GM12878 (cell line): ENCODE measurements at regions not wholly inside any gene's neighbourhood (a gene's known extent, or its start where the extent isn't known, plus 50 kb on each side); places are given as distances from the start of the nearest gene placed in this dataset.

Experiments used
- ATAC-seq: fragments of 200-7000 bp; cut with Tn5 transposase; 3 replicates; pipeline ENCODE4 v1.9.1; 2020; ENCODE audit warnings: mild to moderate bottlenecking, moderate library complexity
- BruUV-seq: library from RNA; stranded (reverse); fragments of 400-500 nt; replicated peaks from 2 replicates; lab custom pipeline; 2021; lab: Mats Ljungman, UMichigan
- CTCF ChIA-PET: fragments of 300-600 bp; sonication (Branson Sonifier 250); formaldehyde crosslinking; extraction: SDS; loops from one replicate; lab custom pipeline; 2021; ENCODE audit warnings: inconsistent platforms; lab: Yijun Ruan, JAX
- POLR2A ChIA-PET: fragments of 350-600 bp; formaldehyde crosslinking; extraction: SDS; loops from one replicate; lab custom pipeline; 2021; ENCODE audit warnings: inconsistent platforms; lab: Charles Lee
- RAD21 ChIA-PET: fragments of 300-600 bp; sonication (Branson Sonifier 250); formaldehyde crosslinking; loops from one replicate; lab custom pipeline; 2023; ENCODE audit warnings: antibody characterized with exemption; ENCODE audit not compliant: unreplicated experiment; lab: Charles Lee
- SMC1A ChIA-PET: fragments of 300-600 bp; sonication (Branson Sonifier 250); formaldehyde crosslinking; loops from one replicate; lab custom pipeline; 2023; ENCODE audit not compliant: unreplicated experiment, uncharacterized antibody; lab: Charles Lee
- DNase-seq: peaks from one replicate; pipeline ENCODE4 v3.0.0-alpha.2; 2011; ENCODE audit warnings: low read depth, low spot score
- FAIRE-seq: peaks from 3 replicates; lab custom pipeline; 2011; peaks lifted over from hg19 to GRCh38; lab: Jason Lieb, UNC
- H2AFZ ChIP-seq: 2 replicates; pipeline ENCODE4 v1.6.0; 2011; ENCODE audit warnings: low read depth, low read length, control low read depth; ENCODE audit not compliant: control insufficient read depth
- H3K27ac ChIP-seq: 2 replicates; pipeline ENCODE4 v1.5.1; 2011; ENCODE audit warnings: control low read depth; ENCODE audit not compliant: control insufficient read depth, insufficient read depth
- H3K27me3 ChIP-seq, 2 experiments: replicated peaks in 1 of 2; 2 replicates each; pipeline versions ENCODE4 v1.6.0 to v1.6.1; 2011; ENCODE audit warnings: low read length in 1 of 2; ENCODE audit not compliant: control insufficient read depth in 2 of 2, insufficient read depth in 2 of 2
- H3K36me3 ChIP-seq, 2 experiments: 2 replicates each; pipeline ENCODE4 v1.5.1; 2011; ENCODE audit warnings: low read length in 1 of 2; ENCODE audit not compliant: control insufficient read depth in 2 of 2, insufficient read depth in 2 of 2
- H3K4me1 ChIP-seq: 2 replicates; pipeline ENCODE4 v1.6.1; 2011; ENCODE audit warnings: mild to moderate bottlenecking, low read length, moderate library complexity, mixed read lengths; ENCODE audit not compliant: control insufficient read depth, insufficient read depth
- H3K4me2 ChIP-seq: 2 replicates; pipeline ENCODE4 v1.6.0; 2011; ENCODE audit warnings: control low read depth; ENCODE audit not compliant: control insufficient read depth, insufficient read depth
- H3K4me3 ChIP-seq: fragments of 200-600 bp; sonication (generic); 2 replicates; pipeline ENCODE4 v1.5.1; 2016
- H3K79me2 ChIP-seq: 2 replicates; pipeline ENCODE4 v1.6.0; 2011; ENCODE audit warnings: low read length; ENCODE audit not compliant: control insufficient read depth, insufficient read depth
- H3K9ac ChIP-seq: 2 replicates; pipeline ENCODE4 v1.8.0; 2011; ENCODE audit warnings: low read length, control low read depth, mixed read lengths; ENCODE audit not compliant: control insufficient read depth, insufficient read depth
- H3K9me3 ChIP-seq: replicated peaks from 3 replicates; pipeline ENCODE4 v1.5.1; 2011; ENCODE audit warnings: mild to moderate bottlenecking, low read length; ENCODE audit not compliant: control insufficient read depth, insufficient read depth
- H4K20me1 ChIP-seq: 2 replicates; pipeline ENCODE4 v1.6.0; 2011; ENCODE audit not compliant: control insufficient read depth, insufficient read depth
- BHLHE40 ChIP-seq, 2 experiments: fragments of 450-650 bp in 1 of 2; IDR thresholded peaks; 2 replicates each; pipeline ENCODE4 v1.6.1; 2011 to 2017; ENCODE audit warnings: low read depth in 2 of 2, borderline replicate concordance in 1 of 2, improper control_type of control experiment in 1 of 2, low read length in 1 of 2, mild to moderate bottlenecking in 1 of 2
- CBX5 ChIP-seq: sonication (generic); IDR thresholded peaks from 2 replicates; pipeline ENCODE4 v1.6.1; 2016; ENCODE audit warnings: low read depth, moderate library complexity, mild to moderate bottlenecking, inconsistent platforms
- ETV6 ChIP-seq, 2 experiments: fragments of 450-650 bp in 1 of 2; IDR thresholded peaks in 1 of 2; conservative IDR thresholded peaks in 1 of 2; 2 replicates each; pipeline ENCODE4 v1.6.1; 2014; ENCODE audit warnings: antibody characterized with exemption in 1 of 2, borderline replicate concordance in 1 of 2, low read depth in 1 of 2, mild to moderate bottlenecking in 1 of 2, moderate library complexity in 1 of 2
- IKZF1 ChIP-seq: fragments of 450-650 bp; conservative IDR thresholded peaks from 2 replicates; pipeline ENCODE4 v1.6.1; 2017; ENCODE audit warnings: antibody characterized with exemption, mild to moderate bottlenecking
- KAT2A ChIP-seq: conservative IDR thresholded peaks from 2 replicates; pipeline ENCODE4 v1.6.1; 2011; ENCODE audit warnings: low read depth, low read length; ENCODE audit not compliant: control insufficient read depth
- MTA2 ChIP-seq: fragments of 450-650 bp; IDR thresholded peaks from 2 replicates; pipeline ENCODE4 v1.6.1; 2016; ENCODE audit warnings: low read depth, mild to moderate bottlenecking, moderate library complexity
- NFIC ChIP-seq: IDR thresholded peaks from 2 replicates; pipeline ENCODE4 v1.6.1; 2012; ENCODE audit warnings: low read depth, mild to moderate bottlenecking, inconsistent platforms, low read length, moderate library complexity
- PML ChIP-seq: IDR thresholded peaks from 2 replicates; pipeline ENCODE4 v1.6.1; 2012; ENCODE audit warnings: low read length, inconsistent platforms
- RBBP5 ChIP-seq: fragments of 200-600 bp; sonication (generic); conservative IDR thresholded peaks from 2 replicates; pipeline ENCODE4 v1.6.1; 2016
- RCOR1 ChIP-seq: conservative IDR thresholded peaks from 2 replicates; pipeline ENCODE4 v1.6.1; 2012; ENCODE audit warnings: low read depth, low read length, improper control_type of control experiment
- SIX5 ChIP-seq: IDR thresholded peaks from 2 replicates; pipeline ENCODE4 v1.6.1; 2011; ENCODE audit warnings: mild to moderate bottlenecking, low read depth, low read length, moderate library complexity; ENCODE audit not compliant: severe bottlenecking
- SPI1 ChIP-seq: IDR thresholded peaks from 2 replicates; pipeline ENCODE4 v1.6.1; 2011; ENCODE audit warnings: low read depth, mild to moderate bottlenecking, low read length, moderate library complexity, borderline replicate concordance; ENCODE audit not compliant: insufficient read depth
- SREBF2 ChIP-seq: IDR thresholded peaks from 2 replicates; pipeline ENCODE4 v1.6.1; 2012; ENCODE audit warnings: mild to moderate bottlenecking, low read length
- ZBTB33 ChIP-seq: fragments of 450-650 bp; IDR thresholded peaks from 2 replicates; pipeline ENCODE4 v1.6.1; 2017; ENCODE audit warnings: mild to moderate bottlenecking
- ZBTB4 ChIP-seq: fragments of 450-650 bp; formaldehyde crosslinking; IDR thresholded peaks from 2 replicates; pipeline ENCODE4 v1.4.0; 2022; ENCODE audit warnings: mild to moderate bottlenecking, moderate library complexity
- ZNF24 ChIP-seq: fragments of 450-650 bp; IDR thresholded peaks from 2 replicates; pipeline ENCODE4 v1.6.1; 2017; ENCODE audit warnings: antibody characterized with exemption, mild to moderate bottlenecking
- ZNF622 ChIP-seq: fragments of 450-650 bp; IDR thresholded peaks from 2 replicates; pipeline ENCODE4 v1.6.1; 2017; ENCODE audit warnings: mild to moderate bottlenecking, inconsistent platforms
- ZSCAN29 ChIP-seq: fragments of 450-650 bp; IDR thresholded peaks from 2 replicates; pipeline ENCODE4 v1.6.1; 2017; ENCODE audit warnings: mild to moderate bottlenecking, moderate library complexity
- WGBS: methylation state at CpG from one replicate; pipeline ENCODE4 v1.1.6; 2016; ENCODE audit warnings: low lambda C conversion rate; ENCODE audit not compliant: insufficient replicate concordance, insufficient coverage; ENCODE audit errors: missing lambda C conversion rate; 5-methylcytosine and 5-hydroxymethylcytosine counted together
- in situ Hi-C: fragments of 300-500 bp; cut with MboI; formaldehyde crosslinking; loops from 9 replicates; pipeline ENCODE4 v1.14.3; 2018; ENCODE audit warnings: mixed read lengths
- intact Hi-C: fragments of 100-400 bp; cut with micrococcal nuclease; formaldehyde crosslinking; loops from one replicate; pipeline ENCODE4 v1.14.2; 2022; ENCODE audit not compliant: unreplicated experiment

GRCh38 chr18:24702001-24702515, 241.6 kb downstream of the HRH4 start (continued):
- TF ChIP-seq ZSCAN29 (no peak), ETV6 (conservative IDR thresholded peaks at IDR 0.05 in 1 of 2, IDR thresholded peaks at IDR 0.05 in 1 of 2; ENCODE audit: borderline replicate concordance in 1 of 2, low read depth in 1 of 2) (no peak), SREBF2 (no peak), NFIC (no peak), ZNF622 (no peak), ZNF24 (no peak), ZBTB4 (CRISPR knock-in tag) (no peak), MTA2 (no peak), RCOR1 (no peak), PML (no peak)
- TF ChIP-seq, all 136 proteins: peak for 0

GRCh38 chr18:24703316-24703715, 242.9 kb downstream of the HRH4 start:
- in situ Hi-C loops (no loop called here), intact Hi-C loops (no loop called here)
- H3K4me2 ChIP-seq, result no peak overlapping the region
- H3K9ac ChIP-seq, result no peak overlapping the region
- no peaks in the 10 kb centered on the region for H3K79me2 ChIP-seq
- H3K9me3 ChIP-seq, result no peaks in the 10 kb centered on the region; the same call in 1 of the 3 replicates
- H3K36me3 ChIP-seq, result no peaks in the 10 kb centered on the region
- no peaks in the 10 kb centered on the region for H4K20me1 ChIP-seq
- H3K27ac ChIP-seq, result no peak overlapping the region
- RAD21 ChIA-PET, result no interaction called here
- H3K4me1 ChIP-seq, result no peaks in the 10 kb centered on the region
- TF ChIP-seq RBBP5, result no peak
- no peak for TF ChIP-seq RCOR1
- TF ChIP-seq SIX5, result no peak
- TF ChIP-seq SPI1, result no peak
- no peak for TF ChIP-seq KAT2A
- TF ChIP-seq IKZF1, result no peak
- TF ChIP-seq BHLHE40 (IDR thresholded peaks at IDR 0.05; ENCODE audit: borderline replicate concordance in 1 of 2, low read depth in 2 of 2, low read length in 1 of 2), result no peak
- TF ChIP-seq ZBTB33, result no peak
- no peak for TF ChIP-seq CBX5
- H3K27me3 ChIP-seq, result no peaks in the 10 kb centered on the region
- H2AFZ ChIP-seq, result no peak overlapping the region
- no peak for FAIRE-seq
- POLR2A ChIA-PET, result no interaction called here
- SMC1A ChIA-PET, result interaction anchor here (0.8 kb wide), 1 partner anchor 30 kb away, joined by 3 read pairs; no protein-coding TSS in a partner anchor
- no peak for ATAC-seq
- BruUV-seq, result no TSS peak
- CTCF ChIA-PET, result no interaction called here
- WGBS, result 5% methylated on average over 1 of the region's 1 CpG
- no peak for DNase-seq
- no peak overlapping the region for H3K4me3 ChIP-seq
